ENCODE measurements at regions not wholly inside any gene's neighbourhood (a gene's known extent, or its start where the extent isn't known, plus 50 kb on each side); places are given as distances from the start of the nearest gene placed in this dataset.

- Mint-ChIP-seq H3K4me1 (ENCODE audit: unreplicated experiment) (peaks cover 11% of the 10 kb centered on the region), H3K4me3 (ENCODE audit: unreplicated experiment) (no peak overlapping the region), H3K27me3 (ENCODE audit: unreplicated experiment) (no peaks in the 10 kb centered on the region), H3K36me3 (ENCODE audit: low read depth, unreplicated experiment) (no peaks in the 10 kb centered on the region), H3K27ac (ENCODE audit: unreplicated experiment) (no peak overlapping the region), H3K9me3 (ENCODE audit: unreplicated experiment) (no peaks in the 10 kb centered on the region)
- DNase-seq (ENCODE audit: low spot score), result no peak
- TF ChIP-seq, protein P1, sequence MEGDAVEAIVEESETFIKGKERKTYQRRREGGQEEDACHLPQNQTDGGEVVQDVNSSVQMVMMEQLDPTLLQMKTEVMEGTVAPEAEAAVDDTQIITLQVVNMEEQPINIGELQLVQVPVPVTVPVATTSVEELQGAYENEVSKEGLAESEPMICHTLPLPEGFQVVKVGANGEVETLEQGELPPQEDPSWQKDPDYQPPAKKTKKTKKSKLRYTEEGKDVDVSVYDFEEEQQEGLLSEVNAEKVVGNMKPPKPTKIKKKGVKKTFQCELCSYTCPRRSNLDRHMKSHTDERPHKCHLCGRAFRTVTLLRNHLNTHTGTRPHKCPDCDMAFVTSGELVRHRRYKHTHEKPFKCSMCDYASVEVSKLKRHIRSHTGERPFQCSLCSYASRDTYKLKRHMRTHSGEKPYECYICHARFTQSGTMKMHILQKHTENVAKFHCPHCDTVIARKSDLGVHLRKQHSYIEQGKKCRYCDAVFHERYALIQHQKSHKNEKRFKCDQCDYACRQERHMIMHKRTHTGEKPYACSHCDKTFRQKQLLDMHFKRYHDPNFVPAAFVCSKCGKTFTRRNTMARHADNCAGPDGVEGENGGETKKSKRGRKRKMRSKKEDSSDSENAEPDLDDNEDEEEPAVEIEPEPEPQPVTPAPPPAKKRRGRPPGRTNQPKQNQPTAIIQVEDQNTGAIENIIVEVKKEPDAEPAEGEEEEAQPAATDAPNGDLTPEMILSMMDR (IDR thresholded peaks at IDR 0.05; ENCODE audit: unreplicated experiment), result no peak
These were observed 1111.6 kb upstream of the SORCS1 start for GRCh38 chr10:108275895-108276685.

- Mint-ChIP-seq H3K27ac (ENCODE audit: unreplicated experiment) (no peak overlapping the region), H3K4me3 (ENCODE audit: unreplicated experiment) (no peak overlapping the region), H3K27me3 (ENCODE audit: unreplicated experiment) (no peaks in the 10 kb centered on the region), H3K9me3 (ENCODE audit: unreplicated experiment) (no peaks in the 10 kb centered on the region), H3K36me3 (ENCODE audit: low read depth, unreplicated experiment) (no peaks in the 10 kb centered on the region), H3K4me1 (ENCODE audit: unreplicated experiment) (no peaks in the 10 kb centered on the region)
- no peak for DNase-seq (ENCODE audit: low spot score)
- TF ChIP-seq, protein P1 (IDR thresholded peaks at IDR 0.05; ENCODE audit: unreplicated experiment), result no peak
These were observed 1095.9 kb upstream of the SORCS1 start for GRCh38 chr10:108260383-108260906.

GRCh38 chr10:108254089-108254488, 1089.6 kb upstream of the SORCS1 start:
- Mint-ChIP-seq H3K4me1 (ENCODE audit: unreplicated experiment) (peaks cover 5% of the 10 kb centered on the region), H3K27me3 (ENCODE audit: unreplicated experiment) (peaks cover 2% of the 10 kb centered on the region), H3K27ac (ENCODE audit: unreplicated experiment) (no peak overlapping the region), H3K36me3 (ENCODE audit: low read depth, unreplicated experiment) (no peaks in the 10 kb centered on the region), H3K9me3 (ENCODE audit: unreplicated experiment) (no peaks in the 10 kb centered on the region), H3K4me3 (ENCODE audit: unreplicated experiment) (no peak overlapping the region)
- no peak for DNase-seq (ENCODE audit: low spot score)
- TF ChIP-seq, protein P1 (IDR thresholded peaks at IDR 0.05; ENCODE audit: unreplicated experiment), result no peak

DNA sequence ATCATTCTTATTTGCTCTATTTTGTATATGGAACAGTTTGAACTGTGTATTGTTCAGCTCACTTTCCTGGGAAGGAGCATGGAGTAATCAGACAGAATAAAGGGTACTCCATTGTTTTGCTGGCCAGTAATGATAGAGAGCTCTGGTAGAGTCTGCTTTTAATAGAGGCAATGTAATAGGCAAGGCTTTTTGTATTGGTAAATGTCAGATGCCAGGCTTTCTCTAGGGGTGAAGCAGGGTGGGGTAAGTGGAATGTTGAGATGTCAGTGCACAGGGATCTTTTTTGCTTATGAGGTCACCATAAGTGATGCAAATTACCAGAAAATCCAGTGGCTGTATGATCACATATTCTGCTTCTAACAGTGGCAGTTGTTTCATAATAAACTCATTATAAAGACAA, 1088.3 kb upstream of the SORCS1 start:
- H3K4me1 Mint-ChIP-seq (ENCODE audit: unreplicated experiment), result peaks cover 5% of the 10 kb centered on the region
- no peak for DNase-seq (ENCODE audit: low spot score)
- H3K36me3 Mint-ChIP-seq (ENCODE audit: low read depth, unreplicated experiment), result no peaks in the 10 kb centered on the region
- no peaks in the 10 kb centered on the region for H3K9me3 Mint-ChIP-seq (ENCODE audit: unreplicated experiment)
- H3K4me3 Mint-ChIP-seq (ENCODE audit: unreplicated experiment), result no peak overlapping the region
- H3K27ac Mint-ChIP-seq (ENCODE audit: unreplicated experiment), result no peak overlapping the region
- H3K27me3 Mint-ChIP-seq (ENCODE audit: unreplicated experiment), result peaks cover 2% of the 10 kb centered on the region
- TF ChIP-seq, protein P1 (IDR thresholded peaks at IDR 0.05; ENCODE audit: unreplicated experiment), result no peak

DNA sequence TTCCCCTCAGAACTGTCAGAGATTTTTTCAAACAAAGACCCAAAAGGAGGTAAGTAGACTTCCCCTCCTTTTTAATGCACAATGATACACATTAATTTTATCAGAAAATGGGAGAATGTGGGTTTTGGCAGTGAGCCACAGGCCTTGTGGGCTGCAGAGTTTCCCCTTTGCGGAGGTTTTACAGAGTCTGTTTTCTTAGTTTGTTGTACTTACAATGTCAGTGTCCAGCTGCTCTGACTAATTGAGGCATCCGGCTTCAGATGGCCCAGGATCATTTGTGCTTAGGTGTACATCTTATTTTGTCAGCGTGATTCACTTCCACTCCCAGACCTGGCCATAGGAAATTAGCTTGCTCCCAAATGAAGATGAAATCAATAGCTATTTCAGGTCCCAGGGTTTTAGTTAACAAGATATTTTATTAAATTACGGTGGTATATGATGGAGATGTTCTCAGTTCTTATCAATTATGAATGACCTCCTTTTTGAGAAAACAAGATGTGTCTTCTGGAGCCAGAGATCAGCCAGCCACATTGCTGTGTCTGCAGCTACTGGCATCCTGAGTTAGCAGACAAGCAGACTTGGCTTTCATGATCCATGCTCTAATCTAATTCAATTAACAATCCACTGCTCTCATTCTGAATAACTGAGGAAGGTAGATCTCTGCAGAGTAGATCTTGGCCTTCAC, 1086.6 kb upstream of the SORCS1 start:
- no peak for DNase-seq (ENCODE audit: low spot score)
- Mint-ChIP-seq H3K27me3 (ENCODE audit: unreplicated experiment) (peaks cover 2% of the 10 kb centered on the region), H3K4me3 (ENCODE audit: unreplicated experiment) (no peak overlapping the region), H3K27ac (ENCODE audit: unreplicated experiment) (no peak overlapping the region), H3K9me3 (ENCODE audit: unreplicated experiment) (no peaks in the 10 kb centered on the region), H3K36me3 (ENCODE audit: low read depth, unreplicated experiment) (no peaks in the 10 kb centered on the region), H3K4me1 (ENCODE audit: unreplicated experiment) (peaks cover 5% of the 10 kb centered on the region)
- TF ChIP-seq, protein P1 (IDR thresholded peaks at IDR 0.05; ENCODE audit: unreplicated experiment), result no peak

Data from endothelial cell (in vitro differentiated cells).